ENCODE measurements at regions not wholly inside any gene's neighbourhood (a gene's known extent, or its start where the extent isn't known, plus 50 kb on each side); places are given as distances from the start of the nearest gene placed in this dataset.

DNA sequence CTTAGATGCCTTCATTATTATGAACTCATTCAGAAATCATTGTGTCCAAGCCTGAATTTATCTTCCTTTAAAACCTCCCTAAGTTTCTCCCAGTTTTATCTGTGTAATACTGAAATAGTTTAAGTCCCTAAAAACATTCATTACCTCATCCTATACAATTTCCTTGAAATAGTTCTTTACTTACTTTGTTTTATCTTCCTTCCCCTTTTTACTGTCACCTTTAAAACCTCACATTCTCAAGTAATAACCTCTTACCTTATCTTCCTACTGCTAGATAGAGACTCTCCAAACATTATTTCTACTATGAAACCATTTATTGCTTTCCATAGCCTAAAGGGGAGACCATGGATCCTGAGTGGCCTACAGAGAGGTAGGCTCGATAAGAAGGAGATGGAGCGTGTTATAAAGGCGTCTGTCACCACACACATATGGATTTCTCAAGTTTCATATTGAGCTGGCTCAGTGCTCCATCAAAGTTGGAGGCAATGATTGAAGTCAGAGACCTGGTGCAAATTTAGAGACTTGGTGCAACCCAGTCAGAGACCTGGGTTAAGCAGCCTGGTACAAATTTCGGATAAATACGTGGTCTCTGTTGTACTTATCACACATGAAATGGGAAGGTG lies 140.4 kb downstream of the NFKBIZ start:
- no peak for TF ChIP-seq POLR2AphosphoS5 (IDR thresholded peaks at IDR 0.05; ENCODE audit: insufficient read depth, low read depth, low read length)
- TF ChIP-seq, protein P1, sequence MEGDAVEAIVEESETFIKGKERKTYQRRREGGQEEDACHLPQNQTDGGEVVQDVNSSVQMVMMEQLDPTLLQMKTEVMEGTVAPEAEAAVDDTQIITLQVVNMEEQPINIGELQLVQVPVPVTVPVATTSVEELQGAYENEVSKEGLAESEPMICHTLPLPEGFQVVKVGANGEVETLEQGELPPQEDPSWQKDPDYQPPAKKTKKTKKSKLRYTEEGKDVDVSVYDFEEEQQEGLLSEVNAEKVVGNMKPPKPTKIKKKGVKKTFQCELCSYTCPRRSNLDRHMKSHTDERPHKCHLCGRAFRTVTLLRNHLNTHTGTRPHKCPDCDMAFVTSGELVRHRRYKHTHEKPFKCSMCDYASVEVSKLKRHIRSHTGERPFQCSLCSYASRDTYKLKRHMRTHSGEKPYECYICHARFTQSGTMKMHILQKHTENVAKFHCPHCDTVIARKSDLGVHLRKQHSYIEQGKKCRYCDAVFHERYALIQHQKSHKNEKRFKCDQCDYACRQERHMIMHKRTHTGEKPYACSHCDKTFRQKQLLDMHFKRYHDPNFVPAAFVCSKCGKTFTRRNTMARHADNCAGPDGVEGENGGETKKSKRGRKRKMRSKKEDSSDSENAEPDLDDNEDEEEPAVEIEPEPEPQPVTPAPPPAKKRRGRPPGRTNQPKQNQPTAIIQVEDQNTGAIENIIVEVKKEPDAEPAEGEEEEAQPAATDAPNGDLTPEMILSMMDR (IDR thresholded peaks at IDR 0.05; ENCODE audit: extremely low read depth in 1 of 2, insufficient read depth in 1 of 2, low read depth in 1 of 2, low read length in 2 of 2), result no peak
